Tongue (tissue), 1 donor: ENCODE measurements at regions not wholly inside any gene's neighbourhood (a gene's known extent, or its start where the extent isn't known, plus 50 kb on each side); places are given as distances from the start of the nearest gene placed in this dataset.

Experiments
- DNase-seq: peaks from one replicate; pipeline ENCODE4 v3.0.0-alpha.2; 2015

- no peak for DNase-seq
Observed at GRCh38 chr18:24831871-24832665, 371.6 kb downstream of the HRH4 start.

- no peak for DNase-seq
Observed at GRCh38 chr18:24835751-24836150, 375.3 kb downstream of the HRH4 start.

GRCh38 chr18:24837066-24837465, 376.6 kb downstream of the HRH4 start:
- peak; percentile 60 for DNase-seq

GRCh38 chr18:24840051-24840450, 379.6 kb downstream of the HRH4 start:
- DNase-seq, result no peak

- no peak for DNase-seq
Observed at GRCh38 chr18:24840640-24841039, 380.2 kb downstream of the HRH4 start.

- no peak for DNase-seq
Observed at GRCh38 chr18:24841536-24841935, 381.1 kb downstream of the HRH4 start.

GRCh38 chr18:24843123-24843522, 382.7 kb downstream of the HRH4 start:
- DNase-seq, result no peak

GRCh38 chr18:24846138-24846537, 385.7 kb downstream of the HRH4 start:
- DNase-seq, result no peak

GRCh38 chr18:24850532-24850931, 390.1 kb downstream of the HRH4 start:
- DNase-seq, result no peak

- no peak for DNase-seq
Observed at GRCh38 chr18:24853076-24853475, 392.6 kb downstream of the HRH4 start.

GRCh38 chr18:24860978-24861680, 400.7 kb downstream of the HRH4 start:
- no peak for DNase-seq

- peak; percentile 31 for DNase-seq
Observed at GRCh38 chr18:24862201-24862816, 401.9 kb downstream of the HRH4 start.

GRCh38 chr18:24868311-24868710, 407.9 kb downstream of the HRH4 start:
- DNase-seq, result no peak

- no peak for DNase-seq
Observed at GRCh38 chr18:24868760-24869237, 408.4 kb downstream of the HRH4 start.

GRCh38 chr18:24869285-24869684, 408.8 kb downstream of the HRH4 start:
- DNase-seq, result no peak

GRCh38 chr18:24875286-24875685, 414.8 kb downstream of the HRH4 start:
- no peak for DNase-seq

GRCh38 chr18:24875777-24876176, 415.3 kb downstream of the HRH4 start:
- no peak for DNase-seq

- no peak for DNase-seq
Observed at GRCh38 chr18:24876266-24876665, 415.8 kb downstream of the HRH4 start.

GRCh38 chr18:24877066-24877465, 416.6 kb downstream of the HRH4 start:
- DNase-seq, result no peak

- no peak for DNase-seq
Observed at GRCh38 chr18:24877546-24877945, 417.1 kb downstream of the HRH4 start.

- DNase-seq, result peak; percentile 85
Observed at GRCh38 chr18:24878289-24878688, 417.9 kb downstream of the HRH4 start.

GRCh38 chr18:24885276-24885675, 424.8 kb downstream of the HRH4 start:
- no peak for DNase-seq

- DNase-seq, result no peak
Observed at GRCh38 chr18:24894880-24895279, 434.4 kb downstream of the HRH4 start.
